GM18870 (cell line): ENCODE measurements at regions not wholly inside any gene's neighbourhood (a gene's known extent, or its start where the extent isn't known, plus 50 kb on each side); places are given as distances from the start of the nearest gene placed in this dataset.
"Not testable (repeated sequence)": the region's sequence is repeated elsewhere in the genome, so short reads cannot be mapped to it uniquely, and the experiment has no call there.

Experiments
- ATAC-seq: cut with Tn5 transposase; IDR thresholded peaks from one replicate; pipeline ENCODE4 v1.9.1; 2021; ENCODE audit warnings: moderate library complexity; ENCODE audit not compliant: unreplicated experiment

DNA sequence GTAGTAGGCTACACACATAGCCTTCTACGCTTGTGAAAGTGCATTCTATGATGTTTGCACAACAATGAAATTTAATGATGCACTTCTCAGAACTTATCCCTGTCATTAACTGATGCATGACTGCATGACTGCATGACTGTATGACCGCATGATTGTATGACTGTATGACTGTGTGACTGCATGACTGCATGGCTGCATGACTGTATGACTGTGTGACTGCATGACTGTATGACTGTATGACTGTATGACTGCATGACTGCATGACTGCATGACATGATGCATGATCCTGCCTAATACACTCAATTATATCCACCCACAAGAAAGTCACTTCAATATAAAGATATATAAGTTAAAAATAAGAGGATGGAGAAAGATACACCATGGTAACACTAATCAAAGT is 365.4 kb upstream of the FSIP2 start:
- ATAC-seq = no peak

DNA sequence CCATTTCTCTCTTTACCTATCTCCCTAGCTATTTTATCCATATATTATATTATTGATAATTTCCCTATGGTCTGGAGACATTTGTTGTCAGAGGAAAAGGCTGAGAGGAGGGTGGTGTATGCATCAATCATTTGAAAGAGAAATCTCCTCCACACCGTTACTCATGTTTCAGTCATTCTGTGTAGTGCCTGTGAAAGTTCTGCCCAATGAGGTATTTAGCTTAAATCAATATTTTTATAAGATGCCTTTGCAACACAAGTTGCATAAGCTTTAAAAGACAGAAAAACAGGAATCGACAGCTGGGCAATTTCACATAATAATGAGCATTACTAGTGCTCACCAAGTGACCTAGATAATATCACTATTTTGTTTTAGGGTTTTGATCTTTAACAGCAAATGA is 363.7 kb upstream of the FSIP2 start:
- no peak for ATAC-seq

- ATAC-seq = no peak
These were observed 362.9 kb upstream of the FSIP2 start for GRCh38 chr2:185375731-185376130.

- no peak for ATAC-seq
These were observed 357.0 kb upstream of the FSIP2 start for GRCh38 chr2:185381631-185382030.

DNA sequence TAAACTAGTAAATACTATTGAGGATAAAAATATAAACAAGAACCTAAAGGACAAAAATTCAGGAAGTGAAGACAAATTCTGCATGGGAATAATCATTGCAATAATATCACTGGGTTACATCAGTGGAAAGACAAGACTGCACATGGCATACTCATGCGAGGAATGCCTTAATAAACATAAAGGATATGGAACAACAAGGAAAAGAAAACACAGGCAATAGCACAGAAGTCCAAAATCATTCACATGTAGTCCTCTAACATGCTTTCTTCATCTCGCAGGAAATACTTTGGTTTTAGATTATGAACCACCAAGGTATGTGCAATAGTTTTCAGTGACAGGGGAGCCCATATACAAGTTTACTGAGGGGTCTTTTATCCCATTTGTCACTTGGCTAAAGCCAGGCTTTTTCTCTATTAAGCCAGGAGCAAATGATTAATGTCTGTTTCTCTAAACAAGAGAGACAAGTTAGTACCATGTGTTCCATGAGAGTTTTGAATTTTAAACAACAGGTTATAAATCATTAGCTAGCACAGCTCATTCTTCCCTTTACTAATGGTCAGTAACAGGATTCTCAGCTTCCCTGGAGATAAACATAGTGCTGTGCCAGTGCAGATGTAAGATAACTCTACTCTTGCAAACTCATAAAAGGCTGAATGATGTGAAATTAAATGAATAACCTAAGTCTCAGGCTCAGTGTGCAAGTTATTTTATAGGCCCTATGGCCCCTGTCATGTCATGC is 353.6 kb upstream of the FSIP2 start:
- ATAC-seq = no peak

- ATAC-seq = no peak
These were observed 350.4 kb upstream of the FSIP2 start for GRCh38 chr2:185388226-185388625.

- ATAC-seq = no peak
These were observed 347.1 kb upstream of the FSIP2 start for GRCh38 chr2:185391543-185391942.

- no peak for ATAC-seq
These were observed 345.5 kb upstream of the FSIP2 start for GRCh38 chr2:185393091-185393490.

DNA sequence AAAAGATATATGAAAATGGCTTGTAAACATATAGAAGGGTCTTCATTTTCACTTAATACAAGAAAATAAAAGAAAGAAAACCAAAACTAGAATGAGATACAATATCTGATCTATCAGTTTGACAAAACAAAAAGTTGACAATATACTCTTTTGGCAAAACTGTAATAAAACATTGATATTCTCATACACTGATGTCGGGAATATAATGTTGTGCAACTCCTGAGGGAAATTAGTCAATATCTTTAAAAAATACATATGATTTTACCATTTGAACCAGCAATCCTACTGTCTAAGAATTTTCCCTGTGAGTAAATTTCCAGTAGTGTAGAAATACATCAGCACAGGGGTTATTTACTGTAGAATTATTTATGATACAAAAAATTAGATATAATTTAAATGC is 336.1 kb upstream of the FSIP2 start:
- ATAC-seq = no peak

- ATAC-seq = no peak
These were observed 334.0 kb upstream of the FSIP2 start for GRCh38 chr2:185404578-185404977.

DNA sequence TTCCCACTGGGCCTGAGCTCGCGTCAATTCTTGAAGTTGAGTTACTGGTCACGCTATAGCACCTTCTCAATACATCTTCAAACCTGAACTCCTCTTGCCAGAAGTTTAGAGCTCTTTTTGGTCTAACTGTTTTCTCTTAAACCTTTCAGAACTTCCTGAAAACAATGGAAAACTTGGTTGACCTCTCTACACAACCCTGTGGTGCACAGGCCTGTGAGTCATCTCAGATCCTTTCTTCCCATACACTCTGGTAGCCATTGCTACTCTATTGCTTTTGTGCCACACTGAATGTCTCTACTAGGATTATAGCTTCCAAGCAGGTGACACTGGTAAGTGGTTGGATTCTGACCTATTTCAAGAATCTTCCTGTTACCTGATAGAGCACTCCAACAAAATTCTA is 321.5 kb upstream of the FSIP2 start:
- ATAC-seq = no peak

- no peak for ATAC-seq
These were observed 320.9 kb upstream of the FSIP2 start for GRCh38 chr2:185417688-185418087.

DNA sequence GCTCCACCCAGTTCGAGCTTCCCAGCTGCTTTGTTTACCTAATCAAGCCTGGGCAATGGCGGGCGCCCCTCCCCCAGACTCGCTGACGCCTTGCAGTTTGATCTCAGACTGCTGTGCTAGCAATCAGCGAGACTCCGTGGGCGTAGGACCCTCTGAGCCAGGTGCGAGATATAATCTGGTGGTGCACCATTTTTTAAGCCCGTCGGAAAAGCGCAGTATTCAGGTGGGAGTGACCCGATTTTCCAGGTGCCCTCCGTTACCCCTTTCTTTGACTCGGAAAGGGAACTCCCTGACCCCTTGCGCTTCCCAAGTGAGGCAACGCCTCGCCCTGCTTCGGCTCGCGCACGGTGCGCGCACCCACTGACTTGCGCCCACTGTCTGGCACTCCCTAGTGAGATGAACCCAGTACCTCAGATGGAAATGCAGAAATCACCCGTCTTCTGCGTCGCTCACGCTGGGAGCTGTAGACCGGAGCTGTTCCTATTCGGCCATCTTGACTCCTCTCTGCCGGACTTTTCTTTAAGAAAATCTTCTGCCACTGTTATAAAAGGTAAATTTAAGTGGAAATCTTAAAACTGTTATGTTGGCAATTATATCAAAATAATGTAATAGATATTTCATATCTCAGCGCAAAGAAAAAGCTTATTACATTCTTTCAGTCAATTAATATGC is 313.5 kb upstream of the FSIP2 start:
- ATAC-seq = not testable (repeated sequence)

GRCh38 chr2:185428000-185428399 is 310.6 kb upstream of the FSIP2 start:
- ATAC-seq = no peak

DNA sequence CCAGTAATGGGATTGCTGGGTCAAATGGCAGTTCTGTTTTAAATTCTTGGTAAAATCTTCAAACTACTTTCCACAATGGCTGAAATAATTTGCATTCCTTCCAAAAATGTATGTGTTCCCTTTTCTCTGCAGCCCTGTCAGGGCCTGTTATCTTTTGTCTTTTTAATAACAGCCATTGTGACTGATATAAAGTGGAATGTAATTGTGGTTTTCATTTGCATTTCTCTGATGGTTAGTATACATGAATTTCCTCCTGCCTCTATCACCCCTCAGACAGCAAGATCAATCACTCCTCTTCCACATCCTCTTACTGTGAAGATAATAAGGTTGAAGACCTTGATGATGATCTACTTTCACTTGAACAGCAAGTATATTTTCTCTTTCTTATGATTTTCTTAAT is 304.8 kb upstream of the FSIP2 start:
- no peak for ATAC-seq

DNA sequence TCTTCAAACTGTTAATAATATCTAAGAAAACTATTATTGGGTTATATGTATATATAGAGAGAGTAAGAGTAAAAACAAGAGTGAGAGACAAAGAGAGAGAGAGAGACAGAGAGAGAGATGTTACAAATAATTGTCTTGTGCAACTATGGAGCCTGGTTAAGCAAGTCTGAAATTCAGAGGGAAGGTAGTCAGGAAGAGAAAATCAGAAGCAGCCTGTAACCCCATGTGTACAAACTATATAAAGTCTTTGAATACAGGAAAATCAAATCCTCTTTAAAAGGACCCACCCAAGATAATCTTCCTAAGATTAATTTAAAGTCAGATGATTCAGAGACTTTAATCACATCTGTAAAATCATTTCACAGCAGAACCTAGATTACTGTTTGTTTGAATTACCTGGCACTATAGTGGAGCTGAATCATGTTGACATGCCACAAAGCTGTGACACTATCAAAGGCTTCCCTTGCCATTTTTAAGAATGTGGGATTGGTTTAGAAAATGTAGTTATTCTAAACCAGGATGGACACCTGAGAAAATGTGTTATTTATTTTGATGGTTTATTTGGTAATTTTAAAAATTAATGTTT is 301.7 kb upstream of the FSIP2 start:
- no peak for ATAC-seq

GRCh38 chr2:185441486-185442005 is 297.1 kb upstream of the FSIP2 start:
- ATAC-seq = no peak

- ATAC-seq = no peak
These were observed 282.1 kb upstream of the FSIP2 start for GRCh38 chr2:185456517-185456916.

- ATAC-seq = no peak
These were observed 275.1 kb upstream of the FSIP2 start for GRCh38 chr2:185463481-185463880.

GRCh38 chr2:185466915-185467314 is 271.7 kb upstream of the FSIP2 start:
- peak; percentile 44 for ATAC-seq

- ATAC-seq = no peak
These were observed 267.2 kb upstream of the FSIP2 start for GRCh38 chr2:185471441-185471840.

DNA sequence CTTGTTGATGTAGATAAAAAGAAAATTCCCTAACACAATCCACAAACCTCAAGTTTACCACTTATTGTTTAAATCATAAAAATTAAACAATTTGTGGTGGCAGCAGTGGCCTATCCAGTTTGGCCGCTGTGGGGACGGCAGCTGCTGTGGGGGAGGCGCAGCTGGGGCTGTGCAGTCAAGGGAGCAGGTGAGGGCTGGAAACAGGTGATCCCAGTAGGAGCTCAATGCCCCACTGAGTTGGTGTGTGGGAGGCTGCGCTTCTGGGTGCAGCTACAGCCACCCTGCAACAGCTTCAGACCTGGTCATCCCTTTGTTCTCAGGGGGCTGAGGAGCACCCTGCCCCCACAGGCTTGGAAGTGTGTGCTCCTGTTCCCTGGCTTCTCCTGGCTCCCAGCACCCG is 266.0 kb upstream of the FSIP2 start:
- no peak for ATAC-seq
